Tibial nerve (tissue), 4 donors: ENCODE measurements at regions not wholly inside any gene's neighbourhood (a gene's known extent, or its start where the extent isn't known, plus 50 kb on each side); places are given as distances from the start of the nearest gene placed in this dataset.

Experiments
- DNase-seq, 2 donors: peaks; one replicate each; pipeline ENCODE4 v3.0.0-alpha.2; 2019; ENCODE audit warnings: low spot score in 2 of 2
- H3K27ac ChIP-seq, 4 donors: fragments of 200-600 bp; sonication (generic) in 3 of 4; one replicate each; pipeline ENCODE4 v1.5.1; 2017 to 2019; ENCODE audit warnings: mild to moderate bottlenecking in 1 of 4
- H3K27me3 ChIP-seq, 2 donors: fragments of 200-600 bp; sonication (generic) in 1 of 2; one replicate each; pipeline versions ENCODE4 v1.5.1 to v1.6.0; 2017 to 2019
- H3K36me3 ChIP-seq, 3 donors: fragments of 200-600 bp; sonication (generic); one replicate each; pipeline ENCODE4 v1.5.1; 2018 to 2019
- H3K4me1 ChIP-seq, 4 donors: fragments of 200-600 bp; sonication (generic) in 3 of 4; one replicate each; pipeline ENCODE4 v1.5.1; 2017 to 2019
- H3K4me3 ChIP-seq, 4 donors: fragments of 200-600 bp; sonication (generic) in 3 of 4; one replicate each; pipeline ENCODE4 v1.5.1; 2017 to 2019; ENCODE audit warnings: mild to moderate bottlenecking in 1 of 4, moderate library complexity in 1 of 4
- H3K9me3 ChIP-seq, 4 donors: fragments of 200-600 bp; sonication (generic) in 3 of 4; one replicate each; pipeline ENCODE4 v1.5.1; 2017 to 2019
- CTCF ChIP-seq, 5 experiments: fragments of 200-600 bp in 3 of 5; fragments of 450-650 bp in 2 of 5; sonication (generic) in 3 of 5; IDR thresholded peaks; one replicate each; pipeline ENCODE4 v1.5.1; 2016 to 2019; ENCODE audit warnings: antibody characterized with exemption in 5 of 5, mild to moderate bottlenecking in 3 of 5, moderate library complexity in 2 of 5
- EP300 ChIP-seq, 2 donors: sonication (generic); formaldehyde crosslinking; IDR thresholded peaks; one replicate each; pipeline ENCODE4 v1.6.1; 2017; ENCODE audit warnings: antibody characterized with exemption in 2 of 2, mild to moderate bottlenecking in 1 of 2
- POLR2A ChIP-seq, 2 donors: fragments of 450-650 bp; IDR thresholded peaks; one replicate each; pipeline ENCODE4 v1.6.1; 2017; ENCODE audit warnings: antibody characterized with exemption in 2 of 2, mild to moderate bottlenecking in 2 of 2, moderate library complexity in 2 of 2
- WGBS, 2 donors: methylation state at CpG; one replicate each; pipeline ENCODE4 v1.1.5; 2018; 5-methylcytosine and 5-hydroxymethylcytosine counted together

GRCh38 chr2:58569475-58570185 is 328.5 kb upstream of the FANCL start:
- no peaks in the 10 kb centered on the region for H3K27me3 ChIP-seq
- no peaks in the 10 kb centered on the region for H3K36me3 ChIP-seq
- no peaks in the 10 kb centered on the region for H3K9me3 ChIP-seq
- no peak for TF ChIP-seq POLR2A (IDR thresholded peaks at IDR 0.05)
- no peak for TF ChIP-seq EP300 (IDR thresholded peaks at IDR 0.05)
- no peak for TF ChIP-seq CTCF (IDR thresholded peaks at IDR 0.05)
- H3K4me3 ChIP-seq = no peak overlapping the region
- WGBS, 2 donors = 28 to 31% methylated on average over 7 of the region's 7 CpGs
- DNase-seq = no peak
- peaks cover 0 to 3% (median 0%) of the 10 kb centered on the region in 4 donors for H3K4me1 ChIP-seq
- no peak overlapping the region for H3K27ac ChIP-seq

- no peak for TF ChIP-seq POLR2A (IDR thresholded peaks at IDR 0.05)
- TF ChIP-seq EP300 (IDR thresholded peaks at IDR 0.05) = no peak
- no peak for TF ChIP-seq CTCF (IDR thresholded peaks at IDR 0.05)
- Histone ChIP-seq H3K4me3 (no peak overlapping the region), H3K27me3 (no peaks in the 10 kb centered on the region), H3K9me3 (no peaks in the 10 kb centered on the region), H3K36me3 (no peaks in the 10 kb centered on the region), H3K4me1 (peaks cover 0 to 3% (median 0%) of the 10 kb centered on the region in 4 donors), H3K27ac (no peak overlapping the region)
- DNase-seq = no peak
- WGBS, 2 donors = 59 to 66% methylated on average over 2 of the region's 2 CpGs
Observed at GRCh38 chr2:58568901-58569300, 327.8 kb upstream of the FANCL start.

GRCh38 chr2:58562276-58562675 is 321.2 kb upstream of the FANCL start:
- Histone ChIP-seq H3K4me3 (no peak overlapping the region), H3K9me3 (no peaks in the 10 kb centered on the region), H3K4me1 (no peaks in the 10 kb centered on the region), H3K36me3 (no peaks in the 10 kb centered on the region), H3K27me3 (no peaks in the 10 kb centered on the region), H3K27ac (no peak overlapping the region)
- DNase-seq = no peak
- TF ChIP-seq CTCF (IDR thresholded peaks at IDR 0.05) = no peak
- no peak for TF ChIP-seq POLR2A (IDR thresholded peaks at IDR 0.05)
- no peak for TF ChIP-seq EP300 (IDR thresholded peaks at IDR 0.05)
- 36 to 39% methylated on average over 2 of the region's 2 CpGs for WGBS, 2 donors

- Histone ChIP-seq H3K9me3 (no peaks in the 10 kb centered on the region), H3K4me1 (no peaks in the 10 kb centered on the region), H3K4me3 (no peak overlapping the region), H3K36me3 (no peaks in the 10 kb centered on the region), H3K27me3 (no peaks in the 10 kb centered on the region), H3K27ac (peak overlapping the region in 1 of 4 donors; percentile 23)
- 46 to 55% methylated on average over 3 of the region's 3 CpGs for WGBS, 2 donors
- TF ChIP-seq CTCF (IDR thresholded peaks at IDR 0.05) (no peak), POLR2A (IDR thresholded peaks at IDR 0.05) (no peak), EP300 (IDR thresholded peaks at IDR 0.05) (no peak)
- no peak for DNase-seq
Observed at GRCh38 chr2:58560531-58560930, 319.4 kb upstream of the FANCL start.

- WGBS, 2 donors = 61 to 77% methylated on average over 4 of the region's 4 CpGs
- Histone ChIP-seq H3K4me1 (no peaks in the 10 kb centered on the region), H3K27me3 (no peaks in the 10 kb centered on the region), H3K27ac (no peak overlapping the region), H3K9me3 (no peaks in the 10 kb centered on the region), H3K4me3 (no peak overlapping the region), H3K36me3 (no peaks in the 10 kb centered on the region)
- DNase-seq = no peak
- TF ChIP-seq EP300 (IDR thresholded peaks at IDR 0.05) = no peak
- no peak for TF ChIP-seq POLR2A (IDR thresholded peaks at IDR 0.05)
- no peak for TF ChIP-seq CTCF (IDR thresholded peaks at IDR 0.05)
Observed at GRCh38 chr2:58558881-58559280, 317.8 kb upstream of the FANCL start.
